ENCODE measurements at regions not wholly inside any gene's neighbourhood (a gene's known extent, or its start where the extent isn't known, plus 50 kb on each side); places are given as distances from the start of the nearest gene placed in this dataset.

GRCh38 chr5:135246923-135247795, 151.9 kb downstream of the MACROH2A1 start:
- DNase-seq = no peak

- DNase-seq = no peak
Observed at GRCh38 chr5:135246605-135246922, 152.5 kb downstream of the MACROH2A1 start.

GRCh38 chr5:135245521-135246499, 153.2 kb downstream of the MACROH2A1 start:
- no peak for DNase-seq

- no peak for DNase-seq
Observed at GRCh38 chr5:135244620-135245021, 154.4 kb downstream of the MACROH2A1 start.

GRCh38 chr5:135243556-135244285, 155.3 kb downstream of the MACROH2A1 start:
- no peak for DNase-seq

- peak in 1 of 2 donors; percentile 58 for DNase-seq
Observed at GRCh38 chr5:135242866-135243555, 156.0 kb downstream of the MACROH2A1 start.

- no peak for DNase-seq
Observed at GRCh38 chr5:135242021-135242865, 156.8 kb downstream of the MACROH2A1 start.

GRCh38 chr5:135241536-135241935, 157.5 kb downstream of the MACROH2A1 start:
- no peak for DNase-seq

- no peak for DNase-seq
Observed at GRCh38 chr5:135240781-135241360, 158.2 kb downstream of the MACROH2A1 start.

- DNase-seq = no peak
Observed at GRCh38 chr5:135240283-135240633, 158.8 kb downstream of the MACROH2A1 start.

GRCh38 chr5:135239453-135240282, 159.4 kb downstream of the MACROH2A1 start:
- no peak for DNase-seq

- DNase-seq = no peak
Observed at GRCh38 chr5:135238622-135239452, 160.2 kb downstream of the MACROH2A1 start.

GRCh38 chr5:135237748-135238103, 161.3 kb downstream of the MACROH2A1 start:
- no peak for DNase-seq

GRCh38 chr5:135236908-135237747, 161.9 kb downstream of the MACROH2A1 start:
- DNase-seq = no peak

GRCh38 chr5:135236228-135236907, 162.7 kb downstream of the MACROH2A1 start:
- DNase-seq = no peak

- DNase-seq = no peak
Observed at GRCh38 chr5:135235551-135236227, 163.3 kb downstream of the MACROH2A1 start.
